ENCODE measurements at regions not wholly inside any gene's neighbourhood (a gene's known extent, or its start where the extent isn't known, plus 50 kb on each side); places are given as distances from the start of the nearest gene placed in this dataset.
"Not testable (repeated sequence)": the region's sequence is repeated elsewhere in the genome, so short reads cannot be mapped to it uniquely, and the experiment has no call there.

GRCh38 chr5:174982485-174982884 is 258.1 kb downstream of the MSX2 start:
- DNase-seq, result no peak

DNA sequence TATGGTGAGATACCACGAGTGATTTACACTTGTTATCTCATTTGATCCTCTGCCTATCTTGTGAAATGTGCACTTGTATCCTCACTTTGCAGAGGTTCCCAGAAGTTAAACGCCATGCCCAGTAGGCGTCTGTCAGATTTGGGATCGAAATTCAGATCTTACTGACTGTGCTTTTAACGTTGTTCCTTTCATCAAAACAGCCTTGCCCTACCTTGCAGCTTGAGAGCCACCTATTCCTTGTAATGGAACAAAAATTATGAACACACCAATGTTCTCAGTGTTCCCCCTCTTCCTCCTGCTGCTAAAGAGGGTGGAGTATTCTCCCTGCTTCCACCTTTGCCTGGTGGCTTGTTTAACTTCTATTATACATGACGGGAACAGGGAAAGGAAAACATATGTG is 257.0 kb downstream of the MSX2 start:
- DNase-seq, result no peak

GRCh38 chr5:174980952-174981351 is 256.6 kb downstream of the MSX2 start:
- no peak for DNase-seq

- no peak for DNase-seq
These were observed 247.9 kb downstream of the MSX2 start for GRCh38 chr5:174972291-174972690.

DNA sequence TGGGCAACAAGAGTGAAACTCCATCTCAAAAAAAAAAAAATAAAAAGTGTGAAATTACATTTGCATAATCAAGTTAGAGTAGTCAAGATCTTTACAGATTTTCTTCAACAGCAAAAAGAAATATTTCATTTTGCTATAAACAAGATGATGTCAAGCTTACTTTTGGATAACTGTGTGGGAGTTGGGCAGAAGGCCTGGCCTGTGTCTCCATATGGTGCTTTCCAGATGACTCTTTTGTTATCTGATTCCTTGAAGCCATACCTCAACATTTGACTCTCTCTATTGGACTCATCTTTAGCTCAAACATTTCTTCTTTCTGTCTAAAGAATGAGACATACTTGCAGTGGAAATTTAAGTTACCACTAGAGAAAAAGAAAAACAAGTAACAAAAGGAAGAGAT is 246.8 kb downstream of the MSX2 start:
- DNase-seq, result no peak

DNA sequence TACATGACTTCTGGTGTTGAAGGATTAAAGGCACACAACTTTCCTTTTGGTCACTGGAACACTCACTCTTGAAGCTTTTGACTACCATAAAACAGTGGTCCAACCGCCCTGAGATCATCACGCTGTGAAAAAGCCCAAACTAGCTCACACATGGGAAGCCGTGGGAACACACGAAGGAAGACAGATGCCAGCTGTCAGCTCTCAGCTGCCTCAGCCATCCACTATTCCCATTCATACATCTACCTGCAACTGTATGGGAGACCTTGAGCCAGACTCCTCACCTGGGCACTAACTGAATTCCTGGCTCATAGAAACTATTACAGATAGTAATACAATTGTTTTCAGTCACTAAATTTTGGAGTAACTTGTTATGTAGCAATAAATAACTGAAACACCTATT is 246.1 kb downstream of the MSX2 start:
- DNase-seq, result no peak

DNA sequence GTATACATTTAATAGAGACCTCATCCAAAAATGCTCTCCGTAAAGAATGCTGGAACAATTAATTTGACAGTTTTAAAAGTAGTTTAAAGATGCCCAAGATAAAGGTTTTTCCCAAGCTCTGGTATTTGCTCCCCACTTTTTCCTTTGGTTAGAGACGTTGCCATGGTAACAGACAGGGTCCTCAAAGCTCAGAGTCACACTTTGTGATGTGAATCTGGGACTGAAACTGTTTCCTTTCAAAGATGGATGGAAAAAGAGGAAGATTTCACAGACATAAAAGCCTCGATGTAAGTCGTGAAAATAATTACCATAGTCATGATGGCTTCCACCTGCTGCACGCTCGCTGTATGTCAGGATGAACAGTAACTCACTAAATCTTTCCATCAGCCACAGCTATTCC is 229.5 kb downstream of the MSX2 start:
- no peak for DNase-seq

- DNase-seq, result peak; percentile 82
These were observed 226.9 kb downstream of the MSX2 start for GRCh38 chr5:174951151-174951780.

DNA sequence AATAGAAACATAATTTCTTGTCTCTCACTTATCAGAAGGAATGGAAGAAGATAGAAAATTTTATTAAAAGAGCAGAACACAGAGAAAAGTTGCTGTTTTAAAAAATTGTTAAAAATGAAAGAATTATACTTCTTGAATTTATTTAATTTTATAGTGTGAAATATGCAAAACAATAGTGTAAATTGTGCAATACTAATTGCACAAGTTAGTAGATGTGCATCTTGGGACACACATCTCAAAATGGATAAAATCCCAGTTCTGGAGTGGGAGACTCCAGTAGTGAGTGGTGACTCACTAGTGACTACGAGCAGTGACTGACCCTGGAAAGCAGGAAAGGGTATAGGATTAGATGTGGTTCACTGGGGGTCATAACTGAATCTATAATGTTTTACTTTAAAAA is 223.2 kb downstream of the MSX2 start:
- no peak for DNase-seq

- no peak for DNase-seq
These were observed 221.5 kb downstream of the MSX2 start for GRCh38 chr5:174945853-174946252.

DNA sequence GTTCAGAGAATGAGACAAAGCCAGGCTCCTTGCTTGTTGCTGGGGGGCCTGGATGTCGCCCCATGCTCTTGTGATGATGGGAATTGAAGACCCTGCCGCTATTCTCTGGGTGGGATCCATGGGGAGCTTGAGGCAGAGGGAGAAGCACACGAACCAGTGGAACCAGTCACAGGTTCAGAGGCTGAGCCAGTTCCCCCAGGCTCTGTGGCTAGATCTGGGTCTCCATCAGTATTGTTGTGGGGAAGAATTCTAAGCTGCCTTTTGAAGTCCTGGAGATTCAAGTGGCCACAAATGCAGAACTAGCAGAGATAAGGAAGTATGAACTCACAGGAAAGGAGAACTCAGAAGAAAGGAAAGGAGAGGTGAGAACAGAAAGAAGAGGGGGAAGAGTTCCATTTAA is 219.4 kb downstream of the MSX2 start:
- DNase-seq, result no peak

- DNase-seq, result not testable (repeated sequence)
These were observed 218.6 kb downstream of the MSX2 start for GRCh38 chr5:174943002-174943401.

- DNase-seq, result no peak
These were observed 213.1 kb downstream of the MSX2 start for GRCh38 chr5:174937201-174938123.

DNA sequence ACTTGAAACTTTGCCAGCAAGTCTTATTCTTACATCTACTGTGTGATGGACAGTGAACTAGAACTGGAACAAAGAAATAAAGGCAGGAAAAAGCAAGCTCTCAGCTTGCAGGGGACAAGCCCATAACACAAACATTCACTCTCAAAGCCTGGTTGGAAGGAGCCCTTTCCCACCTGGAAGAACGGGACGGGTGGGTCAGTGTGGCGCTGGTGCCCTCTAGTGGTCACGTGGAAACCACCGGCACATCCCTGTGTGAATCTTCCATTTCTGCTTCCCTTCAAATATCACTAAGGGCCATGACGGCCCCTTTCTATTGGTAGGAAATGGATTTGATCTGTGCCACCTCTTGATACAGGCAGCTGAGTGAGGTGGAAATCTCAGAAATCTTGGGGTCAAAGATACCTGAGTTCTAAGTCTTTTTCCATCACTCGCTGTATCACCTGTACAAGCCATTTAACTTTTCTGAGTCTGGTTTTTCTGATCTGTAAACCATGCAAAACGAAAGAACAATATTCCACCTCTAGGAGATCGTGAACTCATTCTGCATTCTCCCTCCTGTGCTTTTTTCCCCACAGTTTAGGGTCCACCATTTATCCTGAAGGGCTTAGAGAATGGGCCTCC is 211.6 kb downstream of the MSX2 start:
- DNase-seq, result peak; percentile 36

- DNase-seq, result not testable (repeated sequence)
These were observed 206.7 kb downstream of the MSX2 start for GRCh38 chr5:174931033-174931432.

DNA sequence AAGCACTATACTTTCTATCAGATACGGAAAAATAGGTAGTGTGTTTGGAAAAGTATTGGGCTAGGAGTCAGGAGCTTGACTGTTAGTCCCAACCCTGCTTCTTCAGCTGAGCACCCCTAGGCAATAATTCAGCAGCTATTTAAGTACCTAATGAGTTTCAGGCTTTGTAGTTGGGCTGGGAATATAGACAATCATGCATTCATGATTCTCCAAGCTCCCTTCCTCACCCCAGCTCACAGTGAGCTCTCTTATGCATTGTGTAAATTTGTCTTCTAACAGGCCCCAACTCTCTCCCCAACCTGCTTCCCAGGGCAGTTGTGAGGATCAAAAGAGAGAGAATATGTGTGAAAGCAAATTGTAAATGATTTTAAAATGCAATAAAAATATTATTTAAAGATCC is 201.2 kb downstream of the MSX2 start:
- no peak for DNase-seq

GRCh38 chr5:174922955-174923354 is 198.6 kb downstream of the MSX2 start:
- no peak for DNase-seq

GRCh38 chr5:174920906-174921550 is 196.6 kb downstream of the MSX2 start:
- DNase-seq, result no peak

DNA sequence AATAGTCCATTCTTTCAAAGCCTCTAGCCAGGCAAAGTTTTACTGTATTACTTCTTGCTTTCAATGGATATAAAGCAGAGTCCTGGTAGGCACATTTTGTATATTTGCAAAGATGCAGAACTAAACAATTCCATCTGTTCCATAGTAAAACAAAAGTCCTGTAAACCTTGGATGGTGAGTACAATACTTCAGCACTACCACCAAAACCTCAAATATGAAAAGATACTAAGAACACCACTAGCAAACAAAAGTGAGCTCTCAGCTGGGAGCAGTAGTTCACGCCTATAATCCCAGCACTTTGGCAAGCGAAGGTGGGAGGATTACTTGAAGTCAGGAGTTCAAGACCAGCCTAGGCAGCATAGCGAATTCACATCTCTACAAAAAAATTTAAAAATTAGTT is 195.0 kb downstream of the MSX2 start:
- no peak for DNase-seq

DNA sequence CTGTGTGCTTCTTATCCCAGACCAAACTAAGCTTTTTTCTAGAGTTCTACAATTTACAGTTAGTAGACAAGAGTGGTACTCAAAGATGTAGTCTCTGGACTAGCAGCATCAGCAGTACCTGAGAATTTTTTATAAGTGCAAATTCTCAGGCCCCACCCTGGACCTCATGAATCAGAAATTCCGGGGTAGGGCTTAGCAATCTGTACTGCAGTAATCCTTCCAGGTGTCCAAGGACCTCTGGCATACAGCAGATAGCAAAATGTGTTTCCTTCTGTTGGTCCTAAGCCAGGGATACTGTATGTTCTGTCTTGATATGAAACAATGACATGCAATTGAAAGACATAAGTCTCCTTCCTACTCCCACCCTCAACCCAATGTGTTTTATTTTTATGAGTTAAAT is 194.3 kb downstream of the MSX2 start:
- DNase-seq, result no peak

DNA sequence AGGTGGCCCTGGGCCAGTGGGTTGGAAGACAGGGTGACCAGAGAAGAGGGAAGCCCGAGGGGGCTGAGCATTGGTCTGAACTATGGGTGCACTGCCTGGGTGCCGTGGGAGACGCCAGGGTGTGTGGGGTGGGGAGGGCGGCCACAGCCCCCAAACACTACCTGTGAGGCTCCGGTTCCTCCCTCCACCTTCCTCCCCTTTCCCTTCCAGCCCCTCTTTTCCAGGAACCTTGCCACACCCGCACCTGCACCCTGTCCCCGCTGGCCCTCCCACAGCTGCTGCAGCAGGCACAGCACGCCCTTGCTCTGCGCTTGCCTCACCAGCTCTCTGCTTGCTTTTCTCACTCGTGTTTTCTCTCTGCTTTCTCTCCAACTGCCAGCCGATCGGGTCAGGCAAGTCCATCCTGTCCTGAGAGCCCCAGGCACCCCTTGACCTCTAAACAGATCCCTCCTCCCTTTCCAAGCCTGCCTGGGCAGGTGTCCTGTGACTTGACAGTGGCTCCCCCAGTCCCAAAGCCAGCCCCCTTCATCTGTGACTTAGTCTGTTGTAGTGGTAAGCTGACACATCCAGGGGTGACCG is 193.7 kb downstream of the MSX2 start:
- DNase-seq, result no peak

DNA sequence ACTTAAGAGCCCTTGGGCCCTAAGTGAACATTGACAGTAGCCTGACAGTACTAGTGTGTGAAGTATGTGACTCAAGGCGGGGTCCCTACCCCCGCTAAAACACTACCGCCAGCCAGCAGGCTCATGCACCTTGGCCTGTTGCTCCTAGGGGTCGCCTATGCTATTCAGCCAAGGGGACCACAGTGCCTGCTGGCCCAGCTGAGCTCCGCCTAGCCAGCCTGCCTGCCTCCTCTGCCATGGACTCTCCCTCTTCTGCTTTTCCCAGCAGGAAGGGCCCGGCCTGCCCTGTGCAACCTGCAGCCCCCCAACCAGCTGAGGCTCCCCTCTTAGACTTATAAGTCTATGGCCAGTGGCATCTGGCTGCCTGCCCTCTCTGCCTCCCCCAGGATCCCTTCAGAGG is 193.1 kb downstream of the MSX2 start:
- DNase-seq, result not testable (repeated sequence)

Data from left kidney (tissue), 1 donor.